Hepatocyte (in vitro differentiated cells): ENCODE measurements at regions not wholly inside any gene's neighbourhood (a gene's known extent, or its start where the extent isn't known, plus 50 kb on each side); places are given as distances from the start of the nearest gene placed in this dataset. TPM values are rescaled to one million over a fixed set of nuclear protein-coding genes. Genes with fewer than 3 reads are reported as not detected.

ENCODE experiments used
- DNase-seq: peaks from one replicate; pipeline ENCODE4 v3.0.0-alpha.2; 2016; ENCODE audit warnings: low spot score
- H2AFZ ChIP-seq: fragments of 200-600 bp; sonication (generic); 2 replicates; pipeline ENCODE4 v1.6.0; 2016; ENCODE audit warnings: antibody characterized with exemption, mild to moderate bottlenecking
- H3K27ac ChIP-seq: fragments of 200-600 bp; sonication (generic); 2 replicates; pipeline ENCODE4 v1.5.1; 2016; ENCODE audit warnings: mild to moderate bottlenecking
- H3K27me3 ChIP-seq: fragments of 200-600 bp; sonication (generic); 2 replicates; pipeline ENCODE4 v1.6.1; 2016
- H3K36me3 ChIP-seq: fragments of 200-600 bp; sonication (generic); replicated peaks from 2 replicates; pipeline ENCODE4 v1.5.1; 2016; ENCODE audit warnings: low read depth; ENCODE audit not compliant: insufficient read depth
- H3K4me1 ChIP-seq: fragments of 200-600 bp; sonication (generic); 2 replicates; pipeline ENCODE4 v1.5.1; 2016; ENCODE audit warnings: mild to moderate bottlenecking, moderate library complexity; ENCODE audit not compliant: insufficient read depth
- H3K4me2 ChIP-seq: fragments of 200-600 bp; sonication (generic); 2 replicates; pipeline ENCODE4 v1.6.0; 2016
- H3K4me3 ChIP-seq: fragments of 200-600 bp; sonication (generic); 2 replicates; pipeline ENCODE4 v1.5.1; 2016; ENCODE audit warnings: mild to moderate bottlenecking
- H3K79me2 ChIP-seq: fragments of 200-600 bp; sonication (generic); 2 replicates; pipeline ENCODE4 v1.6.0; 2017; ENCODE audit warnings: mild to moderate bottlenecking
- H3K9me2 ChIP-seq: fragments of 200-600 bp; sonication (generic); replicated peaks from 2 replicates; pipeline ENCODE4 v1.6.0; 2017; ENCODE audit warnings: mild to moderate bottlenecking; ENCODE audit not compliant: insufficient read depth
- H3K9me3 ChIP-seq: fragments of 200-600 bp; sonication (generic); 2 replicates; pipeline ENCODE4 v1.5.1; 2016; ENCODE audit warnings: low read depth, mild to moderate bottlenecking
- H4K20me1 ChIP-seq: fragments of 200-600 bp; sonication (generic); 2 replicates; pipeline ENCODE4 v1.6.0; 2016; ENCODE audit warnings: mild to moderate bottlenecking; ENCODE audit not compliant: insufficient read depth, poor library complexity, severe bottlenecking
- EZH2 ChIP-seq: fragments of 200-600 bp; sonication (generic); IDR thresholded peaks from 2 replicates; pipeline ENCODE4 v1.6.1; 2016; ENCODE audit warnings: antibody characterized with exemption, mild to moderate bottlenecking, borderline replicate concordance
- EZH2phosphoT487 ChIP-seq: fragments of 200-600 bp; sonication (generic); IDR thresholded peaks from one replicate; pipeline ENCODE4 v1.6.1; 2018; ENCODE audit warnings: antibody characterized with exemption, mild to moderate bottlenecking, low read depth, moderate library complexity; ENCODE audit not compliant: unreplicated experiment, severe bottlenecking
- WGBS: methylation state at CpG from one replicate; pipeline ENCODE4 v1.1.6; 2016; ENCODE audit warnings: low lambda C conversion rate; ENCODE audit errors: missing lambda C conversion rate; 5-methylcytosine and 5-hydroxymethylcytosine counted together
- small RNA-seq: library from RNA; depleted of rRNA; stranded (forward); fragments of <200 nt; gene quantifications from one replicate; pipeline ENCODE3, GENCODE V24; 2014
- TF ChIP-seq, protein P1 (sequence below): fragments of 200-600 bp; sonication (generic); IDR thresholded peaks from 2 replicates; pipeline ENCODE4 v1.5.1; 2016; ENCODE audit warnings: antibody characterized with exemption, mild to moderate bottlenecking; ENCODE audit not compliant: poor library complexity

DNA sequence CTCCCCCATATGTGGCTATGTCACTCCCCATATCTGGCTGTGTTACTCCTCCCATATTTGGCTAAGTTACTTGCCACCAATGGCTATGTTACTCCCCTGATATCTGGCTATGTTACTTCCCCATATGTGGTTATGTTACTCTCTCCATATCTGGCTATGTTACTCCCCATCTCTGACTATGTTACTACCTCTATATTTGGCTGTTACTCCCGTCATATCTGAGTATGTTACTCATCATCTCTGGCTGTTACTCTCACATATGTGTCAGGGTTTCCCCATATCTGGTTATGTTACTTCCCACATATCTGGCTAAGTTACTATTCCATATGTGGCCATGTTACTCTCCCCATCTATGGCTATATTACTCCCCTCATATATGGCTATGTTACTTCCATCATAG is 50.3 kb upstream of the MAP10 start:
- Histone ChIP-seq H2AFZ (no peak overlapping the region), H3K36me3 (no peaks in the 10 kb centered on the region), H3K9me2 (no peaks in the 10 kb centered on the region), H3K4me2 (no peak overlapping the region), H3K27ac (no peak overlapping the region), H3K4me1 (peaks cover 13% of the 10 kb centered on the region), H3K4me3 (no peak overlapping the region), H3K27me3 (no peaks in the 10 kb centered on the region), H4K20me1 (no peaks in the 10 kb centered on the region), H3K79me2 (no peaks in the 10 kb centered on the region), H3K9me3 (no peaks in the 10 kb centered on the region)
- TF ChIP-seq, protein P1, sequence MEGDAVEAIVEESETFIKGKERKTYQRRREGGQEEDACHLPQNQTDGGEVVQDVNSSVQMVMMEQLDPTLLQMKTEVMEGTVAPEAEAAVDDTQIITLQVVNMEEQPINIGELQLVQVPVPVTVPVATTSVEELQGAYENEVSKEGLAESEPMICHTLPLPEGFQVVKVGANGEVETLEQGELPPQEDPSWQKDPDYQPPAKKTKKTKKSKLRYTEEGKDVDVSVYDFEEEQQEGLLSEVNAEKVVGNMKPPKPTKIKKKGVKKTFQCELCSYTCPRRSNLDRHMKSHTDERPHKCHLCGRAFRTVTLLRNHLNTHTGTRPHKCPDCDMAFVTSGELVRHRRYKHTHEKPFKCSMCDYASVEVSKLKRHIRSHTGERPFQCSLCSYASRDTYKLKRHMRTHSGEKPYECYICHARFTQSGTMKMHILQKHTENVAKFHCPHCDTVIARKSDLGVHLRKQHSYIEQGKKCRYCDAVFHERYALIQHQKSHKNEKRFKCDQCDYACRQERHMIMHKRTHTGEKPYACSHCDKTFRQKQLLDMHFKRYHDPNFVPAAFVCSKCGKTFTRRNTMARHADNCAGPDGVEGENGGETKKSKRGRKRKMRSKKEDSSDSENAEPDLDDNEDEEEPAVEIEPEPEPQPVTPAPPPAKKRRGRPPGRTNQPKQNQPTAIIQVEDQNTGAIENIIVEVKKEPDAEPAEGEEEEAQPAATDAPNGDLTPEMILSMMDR = no peak
- no peak for TF ChIP-seq EZH2
- no peak for TF ChIP-seq EZH2phosphoT487
- WGBS = 89% methylated on average over 1 of the region's 1 CpG
- no peak for DNase-seq

Small RNA genes in the stretch of these regions (small RNA-seq; reads per million reads assigned to genes)
- not detected for gene RNU6-1211P
